Kidney (tissue), 13 donors: ENCODE measurements at regions not wholly inside any gene's neighbourhood (a gene's known extent, or its start where the extent isn't known, plus 50 kb on each side); places are given as distances from the start of the nearest gene placed in this dataset.

Source experiments
- DNase-seq, 5 donors: peaks; one replicate each; pipeline ENCODE4 v3.0.0-alpha.2; 2013 to 2020
- FAIRE-seq: peaks from 2 replicates; lab custom pipeline; 2012; peaks lifted over from hg19 to GRCh38; lab: Jason Lieb, UNC
- H3K27ac ChIP-seq, 2 donors: one replicate each; pipeline ENCODE4 v1.7.0; 2013; ENCODE audit warnings: low read depth in 2 of 2, low read length in 2 of 2, inconsistent platforms in 1 of 2
- H3K27me3 ChIP-seq: one replicate; pipeline ENCODE4 v1.7.1; 2013; ENCODE audit warnings: low read length, inconsistent platforms; ENCODE audit not compliant: control insufficient read depth, insufficient read depth
- H3K36me3 ChIP-seq, 3 donors: one replicate each; pipeline versions ENCODE4 v1.7.0 to v1.7.1; 2013; ENCODE audit warnings: low read length in 3 of 3, control low read depth in 1 of 3, inconsistent platforms in 1 of 3; ENCODE audit not compliant: insufficient read depth in 3 of 3, control insufficient read depth in 2 of 3
- H3K4me1 ChIP-seq, 3 donors: one replicate each; pipeline versions ENCODE4 v1.7.0 to v1.7.1; 2013; ENCODE audit warnings: low read length in 3 of 3, inconsistent platforms in 1 of 3, low read depth in 1 of 3; ENCODE audit not compliant: control insufficient read depth in 2 of 3, insufficient read depth in 2 of 3
- H3K4me3 ChIP-seq, 3 donors: one replicate each; pipeline versions ENCODE4 v1.7.0 to v1.8.1; 2013; ENCODE audit warnings: low read length in 3 of 3, control low read depth in 1 of 3, inconsistent platforms in 1 of 3
- H3K9ac ChIP-seq, 3 donors: one replicate each; pipeline versions ENCODE4 v1.7.0 to v1.7.1; 2013; ENCODE audit warnings: low read length in 3 of 3, control low read depth in 1 of 3, inconsistent platforms in 1 of 3
- H3K9me3 ChIP-seq, 3 donors: one replicate each; pipeline versions ENCODE4 v1.7.0 to v1.7.1; 2013; ENCODE audit warnings: low read length in 3 of 3, control low read depth in 1 of 3, inconsistent platforms in 1 of 3; ENCODE audit not compliant: control insufficient read depth in 2 of 3, insufficient read depth in 1 of 3
- intact Hi-C: fragments of 100-400 bp; cut with DNase I; formaldehyde crosslinking; loops from one replicate; pipeline ENCODE4 v1.11.1; 2022
- TF ChIP-seq, protein P1 (sequence below): IDR thresholded peaks from 3 replicates; pipeline ENCODE4 v1.5.1; 2012; ENCODE audit warnings: mild to moderate bottlenecking, moderate library complexity, borderline replicate concordance; ENCODE audit not compliant: insufficient read depth; ENCODE audit errors: extremely low read depth
- donor health status: control.
- donor health status: control.
- donor health status: control.
- donor health status: control.
- donor health status: control.
- donor health status: DM: yes; HTN: yes; CAD: no.
- donor health status: Normal renal cell carcinoma (clear cell type).

DNA sequence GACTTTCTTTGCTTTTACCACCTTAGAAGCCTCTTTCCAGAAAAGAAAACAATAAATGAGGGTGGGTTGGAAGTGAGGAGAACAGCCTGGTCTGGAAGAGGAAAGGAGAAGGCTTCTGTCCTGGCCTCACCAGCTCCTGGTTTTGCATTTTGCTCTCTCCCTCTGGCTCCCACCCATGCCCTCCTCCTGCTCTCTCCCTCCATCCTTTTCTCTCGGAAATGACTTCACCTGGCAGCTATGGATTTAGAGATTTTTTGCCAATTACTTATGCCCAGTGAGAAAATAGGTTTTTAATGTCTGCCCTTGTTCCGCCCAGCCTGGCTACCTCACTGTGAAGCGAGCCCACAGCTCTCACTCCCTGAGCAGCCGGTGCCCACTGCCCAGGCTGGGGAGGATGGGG lies 77.9 kb upstream of the NTRK3 start:
- no peaks in the 10 kb centered on the region for H3K9me3 ChIP-seq
- no peak overlapping the region for H3K4me3 ChIP-seq
- no peaks in the 10 kb centered on the region for H3K4me1 ChIP-seq
- TF ChIP-seq, protein P1, sequence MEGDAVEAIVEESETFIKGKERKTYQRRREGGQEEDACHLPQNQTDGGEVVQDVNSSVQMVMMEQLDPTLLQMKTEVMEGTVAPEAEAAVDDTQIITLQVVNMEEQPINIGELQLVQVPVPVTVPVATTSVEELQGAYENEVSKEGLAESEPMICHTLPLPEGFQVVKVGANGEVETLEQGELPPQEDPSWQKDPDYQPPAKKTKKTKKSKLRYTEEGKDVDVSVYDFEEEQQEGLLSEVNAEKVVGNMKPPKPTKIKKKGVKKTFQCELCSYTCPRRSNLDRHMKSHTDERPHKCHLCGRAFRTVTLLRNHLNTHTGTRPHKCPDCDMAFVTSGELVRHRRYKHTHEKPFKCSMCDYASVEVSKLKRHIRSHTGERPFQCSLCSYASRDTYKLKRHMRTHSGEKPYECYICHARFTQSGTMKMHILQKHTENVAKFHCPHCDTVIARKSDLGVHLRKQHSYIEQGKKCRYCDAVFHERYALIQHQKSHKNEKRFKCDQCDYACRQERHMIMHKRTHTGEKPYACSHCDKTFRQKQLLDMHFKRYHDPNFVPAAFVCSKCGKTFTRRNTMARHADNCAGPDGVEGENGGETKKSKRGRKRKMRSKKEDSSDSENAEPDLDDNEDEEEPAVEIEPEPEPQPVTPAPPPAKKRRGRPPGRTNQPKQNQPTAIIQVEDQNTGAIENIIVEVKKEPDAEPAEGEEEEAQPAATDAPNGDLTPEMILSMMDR: no peak
- H3K36me3 ChIP-seq: no peaks in the 10 kb centered on the region
- FAIRE-seq (no peak), DNase-seq (no peak)
- H3K9ac ChIP-seq: no peak overlapping the region
- no peaks in the 10 kb centered on the region for H3K27me3 ChIP-seq
- no peak overlapping the region for H3K27ac ChIP-seq
- intact Hi-C loops: no loop called here

DNA sequence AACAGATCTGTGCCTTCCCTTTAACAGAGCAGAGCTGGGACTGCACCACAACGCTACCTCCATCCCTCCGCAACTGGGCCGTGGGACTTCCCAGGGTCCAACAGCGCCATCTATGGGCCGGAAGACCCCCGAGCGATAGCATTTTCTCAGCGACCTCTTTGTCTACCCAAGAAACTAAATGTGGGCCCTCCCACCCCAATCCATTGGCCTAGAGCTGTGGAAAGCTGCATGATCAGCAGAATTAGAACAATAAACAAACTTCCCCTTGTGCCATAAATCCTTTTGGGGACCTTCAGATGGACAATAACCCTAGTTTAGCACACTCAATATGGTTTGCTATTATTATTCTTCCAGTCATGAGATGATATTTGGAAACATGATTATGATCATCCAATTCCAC lies 74.8 kb upstream of the NTRK3 start:
- Histone ChIP-seq H3K4me1 (no peaks in the 10 kb centered on the region), H3K9me3 (no peaks in the 10 kb centered on the region), H3K4me3 (no peak overlapping the region), H3K9ac (no peak overlapping the region), H3K36me3 (no peaks in the 10 kb centered on the region), H3K27ac (no peak overlapping the region), H3K27me3 (no peaks in the 10 kb centered on the region)
- DNase-seq: peak in 4 of 5 donors; percentile 44 to 56 (median 52)
- intact Hi-C loops: no loop called here
- FAIRE-seq: no peak
- TF ChIP-seq, protein P1: no peak

DNA sequence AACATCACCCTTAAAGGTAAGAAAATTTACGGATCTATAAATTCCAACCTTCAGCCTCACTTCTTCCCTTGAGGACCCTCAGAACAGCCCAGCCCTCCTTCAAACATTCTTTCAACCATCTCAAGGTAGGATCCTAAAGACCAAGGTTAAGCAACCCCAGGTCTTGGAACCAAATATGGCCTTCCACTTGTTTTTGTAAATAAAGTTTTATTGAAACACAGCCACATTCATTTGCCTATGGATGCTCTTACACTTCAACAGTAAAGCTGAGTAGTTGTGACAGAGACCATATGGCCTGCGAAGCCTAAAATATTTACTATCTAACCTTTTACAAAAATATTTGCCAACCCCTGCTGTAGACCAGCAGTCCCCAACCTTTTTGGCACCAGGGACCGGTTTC lies 70.4 kb upstream of the NTRK3 start:
- Histone ChIP-seq H3K27me3 (no peaks in the 10 kb centered on the region), H3K9me3 (no peaks in the 10 kb centered on the region), H3K4me1 (no peaks in the 10 kb centered on the region), H3K36me3 (no peaks in the 10 kb centered on the region), H3K9ac (no peak overlapping the region), H3K27ac (no peak overlapping the region), H3K4me3 (no peak overlapping the region)
- intact Hi-C loops: no loop called here
- TF ChIP-seq, protein P1: no peak
- no peak for FAIRE-seq
- no peak for DNase-seq

DNA sequence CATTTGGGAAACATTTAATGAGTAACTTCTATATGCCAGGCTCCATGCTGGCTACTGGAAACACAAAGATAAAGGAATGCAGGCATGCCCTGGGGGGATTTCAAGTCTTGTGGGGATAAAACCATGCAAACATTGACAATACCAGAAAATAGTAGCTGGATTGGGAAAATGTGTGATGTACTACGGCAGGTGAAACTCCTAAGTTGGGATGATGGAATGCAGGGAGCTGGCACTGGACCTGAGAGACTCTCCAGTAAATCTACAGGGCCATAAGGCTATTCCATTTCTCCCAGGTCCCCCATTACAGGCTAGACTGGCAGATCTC lies 68.2 kb upstream of the NTRK3 start:
- DNase-seq (no peak), FAIRE-seq (no peak)
- intact Hi-C loops: no loop called here
- H3K27me3 ChIP-seq: no peaks in the 10 kb centered on the region
- H3K9ac ChIP-seq: no peak overlapping the region
- TF ChIP-seq, protein P1: no peak
- H3K36me3 ChIP-seq: no peaks in the 10 kb centered on the region
- no peak overlapping the region for H3K27ac ChIP-seq
- no peaks in the 10 kb centered on the region for H3K9me3 ChIP-seq
- H3K4me3 ChIP-seq: no peak overlapping the region
- H3K4me1 ChIP-seq: no peaks in the 10 kb centered on the region
